GM12878 (cell line): ENCODE measurements at regions not wholly inside any gene's neighbourhood (a gene's known extent, or its start where the extent isn't known, plus 50 kb on each side); places are given as distances from the start of the nearest gene placed in this dataset.

Source experiments
- ATAC-seq: fragments of 200-7000 bp; cut with Tn5 transposase; 3 replicates; pipeline ENCODE4 v1.9.1; 2020; ENCODE audit warnings: mild to moderate bottlenecking, moderate library complexity
- BruUV-seq: library from RNA; stranded (reverse); fragments of 400-500 nt; replicated peaks from 2 replicates; lab custom pipeline; 2021; lab: Mats Ljungman, UMichigan
- CTCF ChIA-PET: fragments of 300-600 bp; sonication (Branson Sonifier 250); formaldehyde crosslinking; extraction: SDS; loops from one replicate; lab custom pipeline; 2021; ENCODE audit warnings: inconsistent platforms; lab: Yijun Ruan, JAX
- POLR2A ChIA-PET: fragments of 350-600 bp; formaldehyde crosslinking; extraction: SDS; loops from one replicate; lab custom pipeline; 2021; ENCODE audit warnings: inconsistent platforms; lab: Charles Lee
- RAD21 ChIA-PET: fragments of 300-600 bp; sonication (Branson Sonifier 250); formaldehyde crosslinking; loops from one replicate; lab custom pipeline; 2023; ENCODE audit warnings: antibody characterized with exemption; ENCODE audit not compliant: unreplicated experiment; lab: Charles Lee
- SMC1A ChIA-PET: fragments of 300-600 bp; sonication (Branson Sonifier 250); formaldehyde crosslinking; loops from one replicate; lab custom pipeline; 2023; ENCODE audit not compliant: unreplicated experiment, uncharacterized antibody; lab: Charles Lee
- DNase-seq: peaks from one replicate; pipeline ENCODE4 v3.0.0-alpha.2; 2011; ENCODE audit warnings: low read depth, low spot score
- FAIRE-seq: peaks from 3 replicates; lab custom pipeline; 2011; peaks lifted over from hg19 to GRCh38; lab: Jason Lieb, UNC
- H2AFZ ChIP-seq: 2 replicates; pipeline ENCODE4 v1.6.0; 2011; ENCODE audit warnings: low read depth, low read length, control low read depth; ENCODE audit not compliant: control insufficient read depth
- H3K27ac ChIP-seq: 2 replicates; pipeline ENCODE4 v1.5.1; 2011; ENCODE audit warnings: control low read depth; ENCODE audit not compliant: control insufficient read depth, insufficient read depth
- H3K27me3 ChIP-seq, 2 experiments: replicated peaks in 1 of 2; 2 replicates each; pipeline versions ENCODE4 v1.6.0 to v1.6.1; 2011; ENCODE audit warnings: low read length in 1 of 2; ENCODE audit not compliant: control insufficient read depth in 2 of 2, insufficient read depth in 2 of 2
- H3K36me3 ChIP-seq, 2 experiments: 2 replicates each; pipeline ENCODE4 v1.5.1; 2011; ENCODE audit warnings: low read length in 1 of 2; ENCODE audit not compliant: control insufficient read depth in 2 of 2, insufficient read depth in 2 of 2
- H3K4me1 ChIP-seq: 2 replicates; pipeline ENCODE4 v1.6.1; 2011; ENCODE audit warnings: mild to moderate bottlenecking, low read length, moderate library complexity, mixed read lengths; ENCODE audit not compliant: control insufficient read depth, insufficient read depth
- H3K4me2 ChIP-seq: 2 replicates; pipeline ENCODE4 v1.6.0; 2011; ENCODE audit warnings: control low read depth; ENCODE audit not compliant: control insufficient read depth, insufficient read depth
- H3K4me3 ChIP-seq: fragments of 200-600 bp; sonication (generic); 2 replicates; pipeline ENCODE4 v1.5.1; 2016
- H3K79me2 ChIP-seq: 2 replicates; pipeline ENCODE4 v1.6.0; 2011; ENCODE audit warnings: low read length; ENCODE audit not compliant: control insufficient read depth, insufficient read depth
- H3K9ac ChIP-seq: 2 replicates; pipeline ENCODE4 v1.8.0; 2011; ENCODE audit warnings: low read length, control low read depth, mixed read lengths; ENCODE audit not compliant: control insufficient read depth, insufficient read depth
- H3K9me3 ChIP-seq: replicated peaks from 3 replicates; pipeline ENCODE4 v1.5.1; 2011; ENCODE audit warnings: mild to moderate bottlenecking, low read length; ENCODE audit not compliant: control insufficient read depth, insufficient read depth
- H4K20me1 ChIP-seq: 2 replicates; pipeline ENCODE4 v1.6.0; 2011; ENCODE audit not compliant: control insufficient read depth, insufficient read depth
- BACH1 ChIP-seq: fragments of 450-650 bp; IDR thresholded peaks from 2 replicates; pipeline ENCODE4 v1.6.1; 2017; ENCODE audit warnings: mild to moderate bottlenecking, borderline replicate concordance
- CREM ChIP-seq: IDR thresholded peaks from 2 replicates; pipeline ENCODE4 v1.6.1; 2014; ENCODE audit warnings: antibody characterized with exemption, low read depth
- E2F8 ChIP-seq: fragments of 450-650 bp; IDR thresholded peaks from 2 replicates; pipeline ENCODE4 v1.6.1; 2018; ENCODE audit warnings: mild to moderate bottlenecking, low read depth, moderate library complexity; ENCODE audit not compliant: partially characterized antibody
- EP300 ChIP-seq, 2 experiments: fragments of 150-350 bp in 1 of 2; IDR thresholded peaks; 2 replicates each; pipeline ENCODE4 v1.6.1; 2011 to 2012; ENCODE audit warnings: low read depth in 2 of 2, low read length in 2 of 2, borderline replicate concordance in 1 of 2, improper control_type of control experiment in 1 of 2, inconsistent platforms in 1 of 2; ENCODE audit not compliant: control insufficient read depth in 1 of 2
- GATAD2B ChIP-seq: fragments of 450-650 bp; conservative IDR thresholded peaks from 2 replicates; pipeline ENCODE4 v1.6.1; 2017; ENCODE audit warnings: low read depth, mild to moderate bottlenecking, moderate library complexity
- HCFC1 ChIP-seq: fragments of 150-350 bp; IDR thresholded peaks from 2 replicates; pipeline ENCODE4 v1.6.1; 2014; ENCODE audit warnings: low read length
- MTA2 ChIP-seq: fragments of 450-650 bp; IDR thresholded peaks from 2 replicates; pipeline ENCODE4 v1.6.1; 2016; ENCODE audit warnings: low read depth, mild to moderate bottlenecking, moderate library complexity
- NR2F1 ChIP-seq: fragments of 450-650 bp; conservative IDR thresholded peaks from 2 replicates; pipeline ENCODE4 v1.6.1; 2017; ENCODE audit warnings: mild to moderate bottlenecking
- PAX5 ChIP-seq: IDR thresholded peaks from 2 replicates; pipeline ENCODE4 v1.6.1; 2011; ENCODE audit warnings: low read depth, low read length, borderline replicate concordance
- PAX8 ChIP-seq: fragments of 450-650 bp; IDR thresholded peaks from 2 replicates; pipeline ENCODE4 v1.6.1; 2017; ENCODE audit warnings: mild to moderate bottlenecking, moderate library complexity
- PML ChIP-seq: IDR thresholded peaks from 2 replicates; pipeline ENCODE4 v1.6.1; 2012; ENCODE audit warnings: low read length, inconsistent platforms
- POLR2AphosphoS2 ChIP-seq: IDR thresholded peaks from 2 replicates; pipeline ENCODE4 v1.6.1; 2011; ENCODE audit warnings: low read depth, mild to moderate bottlenecking, low read length, improper control_type of control experiment, moderate library complexity
- STAT3 ChIP-seq: IDR thresholded peaks from 2 replicates; pipeline ENCODE4 v1.6.1; 2011; ENCODE audit warnings: low read depth, low read length, improper control_type of control experiment
- TCF12 ChIP-seq: IDR thresholded peaks from 2 replicates; pipeline ENCODE4 v1.6.1; 2011; ENCODE audit warnings: low read depth, mild to moderate bottlenecking, low read length
- USF1 ChIP-seq: IDR thresholded peaks from 2 replicates; pipeline ENCODE4 v1.6.1; 2011; ENCODE audit warnings: borderline replicate concordance, low read depth, mild to moderate bottlenecking, moderate library complexity, mixed read lengths, low read length; ENCODE audit not compliant: insufficient read depth; ENCODE audit errors: extremely low read length
- ZNF384 ChIP-seq: IDR thresholded peaks from 2 replicates; pipeline ENCODE4 v1.6.1; 2012; ENCODE audit warnings: low read depth, mild to moderate bottlenecking, low read length, improper control_type of control experiment, borderline replicate concordance
- ZSCAN29 ChIP-seq: fragments of 450-650 bp; IDR thresholded peaks from 2 replicates; pipeline ENCODE4 v1.6.1; 2017; ENCODE audit warnings: mild to moderate bottlenecking, moderate library complexity
- WGBS: methylation state at CpG from one replicate; pipeline ENCODE4 v1.1.6; 2016; ENCODE audit warnings: low lambda C conversion rate; ENCODE audit not compliant: insufficient replicate concordance, insufficient coverage; ENCODE audit errors: missing lambda C conversion rate; 5-methylcytosine and 5-hydroxymethylcytosine counted together
- in situ Hi-C: fragments of 300-500 bp; cut with MboI; formaldehyde crosslinking; loops from 9 replicates; pipeline ENCODE4 v1.14.3; 2018; ENCODE audit warnings: mixed read lengths
- intact Hi-C: fragments of 100-400 bp; cut with micrococcal nuclease; formaldehyde crosslinking; loops from one replicate; pipeline ENCODE4 v1.14.2; 2022; ENCODE audit not compliant: unreplicated experiment
- TF ChIP-seq, protein P1 (sequence below): fragments of 450-650 bp; IDR thresholded peaks from 2 replicates; pipeline ENCODE4 v1.6.1; 2017; ENCODE audit warnings: mild to moderate bottlenecking
- TF ChIP-seq, protein P2 (sequence below): fragments of 450-650 bp; IDR thresholded peaks from 2 replicates; pipeline ENCODE4 v1.6.1; 2016; ENCODE audit warnings: mild to moderate bottlenecking

- intact Hi-C loops, result no loop called here
- no peaks in the 10 kb centered on the region for H3K36me3 ChIP-seq
- H3K4me1 ChIP-seq, result no peaks in the 10 kb centered on the region
- no TSS peak for BruUV-seq
- H4K20me1 ChIP-seq, result no peaks in the 10 kb centered on the region
- no peaks in the 10 kb centered on the region for H3K27me3 ChIP-seq
- FAIRE-seq, result no peak
- H3K9ac ChIP-seq, result no peak overlapping the region
- no peaks in the 10 kb centered on the region; the same call in 2 of the 3 replicates for H3K9me3 ChIP-seq
- H3K79me2 ChIP-seq, result no peaks in the 10 kb centered on the region
- ChIA-PET CTCF (interaction anchor here (0.5 kb wide), 1 partner anchor 644 kb away, joined by 3 read pairs; no protein-coding TSS in a partner anchor), RAD21 (no interaction called here), POLR2A (no interaction called here), SMC1A (no interaction called here)
- 14% methylated on average over 3 of the region's 3 CpGs for WGBS
- H3K27ac ChIP-seq, result no peak overlapping the region
- no peak overlapping the region for H2AFZ ChIP-seq
- no peak overlapping the region for H3K4me3 ChIP-seq
- H3K4me2 ChIP-seq, result no peak overlapping the region
- in situ Hi-C loops, result no loop called here
- DNase-seq, result no peak
- TF ChIP-seq GATAD2B, result no peak
- no peak for TF ChIP-seq NR2F1
- TF ChIP-seq BACH1, result no peak
- TF ChIP-seq ZNF384, result no peak
- no peak for TF ChIP-seq STAT3
- no peak for TF ChIP-seq E2F8
- TF ChIP-seq PML, result no peak
- no peak for TF ChIP-seq PAX5
- TF ChIP-seq MTA2, result no peak
- TF ChIP-seq, protein P1, sequence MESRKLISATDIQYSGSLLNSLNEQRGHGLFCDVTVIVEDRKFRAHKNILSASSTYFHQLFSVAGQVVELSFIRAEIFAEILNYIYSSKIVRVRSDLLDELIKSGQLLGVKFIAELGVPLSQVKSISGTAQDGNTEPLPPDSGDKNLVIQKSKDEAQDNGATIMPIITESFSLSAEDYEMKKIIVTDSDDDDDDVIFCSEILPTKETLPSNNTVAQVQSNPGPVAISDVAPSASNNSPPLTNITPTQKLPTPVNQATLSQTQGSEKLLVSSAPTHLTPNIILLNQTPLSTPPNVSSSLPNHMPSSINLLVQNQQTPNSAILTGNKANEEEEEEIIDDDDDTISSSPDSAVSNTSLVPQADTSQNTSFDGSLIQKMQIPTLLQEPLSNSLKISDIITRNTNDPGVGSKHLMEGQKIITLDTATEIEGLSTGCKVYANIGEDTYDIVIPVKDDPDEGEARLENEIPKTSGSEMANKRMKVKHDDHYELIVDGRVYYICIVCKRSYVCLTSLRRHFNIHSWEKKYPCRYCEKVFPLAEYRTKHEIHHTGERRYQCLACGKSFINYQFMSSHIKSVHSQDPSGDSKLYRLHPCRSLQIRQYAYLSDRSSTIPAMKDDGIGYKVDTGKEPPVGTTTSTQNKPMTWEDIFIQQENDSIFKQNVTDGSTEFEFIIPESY, result no peak
- no peak for TF ChIP-seq POLR2AphosphoS2
- no peak for TF ChIP-seq CREM
- TF ChIP-seq TCF12, result no peak
- no peak for TF ChIP-seq USF1
- TF ChIP-seq, protein P2, sequence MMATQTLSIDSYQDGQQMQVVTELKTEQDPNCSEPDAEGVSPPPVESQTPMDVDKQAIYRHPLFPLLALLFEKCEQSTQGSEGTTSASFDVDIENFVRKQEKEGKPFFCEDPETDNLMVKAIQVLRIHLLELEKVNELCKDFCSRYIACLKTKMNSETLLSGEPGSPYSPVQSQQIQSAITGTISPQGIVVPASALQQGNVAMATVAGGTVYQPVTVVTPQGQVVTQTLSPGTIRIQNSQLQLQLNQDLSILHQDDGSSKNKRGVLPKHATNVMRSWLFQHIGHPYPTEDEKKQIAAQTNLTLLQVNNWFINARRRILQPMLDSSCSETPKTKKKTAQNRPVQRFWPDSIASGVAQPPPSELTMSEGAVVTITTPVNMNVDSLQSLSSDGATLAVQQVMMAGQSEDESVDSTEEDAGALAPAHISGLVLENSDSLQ, result no peak
- TF ChIP-seq ZSCAN29, result no peak
- TF ChIP-seq HCFC1, result no peak
- TF ChIP-seq PAX8, result no peak
- no peak for TF ChIP-seq EP300 (IDR thresholded peaks at IDR 0.05; ENCODE audit: borderline replicate concordance in 1 of 2, control insufficient read depth in 1 of 2, low read depth in 2 of 2, low read length in 2 of 2)
- ATAC-seq, result no peak
Measured at GRCh38 chr13:22320991-22321390, 650.1 kb downstream of the FGF9 start.
